ENCODE measurements at regions not wholly inside any gene's neighbourhood (a gene's known extent, or its start where the extent isn't known, plus 50 kb on each side); places are given as distances from the start of the nearest gene placed in this dataset.

GRCh38 chr5:167304834-167305469 lies 986.5 kb upstream of the WWC1 start:
- Histone ChIP-seq H3K4me1 (ENCODE audit: control insufficient read depth in 1 of 2, insufficient read depth in 2 of 2, low read length in 2 of 2) (no peaks in the 10 kb centered on the region), H3K27me3 (ENCODE audit: insufficient read depth, low read length) (no peaks in the 10 kb centered on the region), H3K4ac (ENCODE audit: low read depth, low read length) (no peak overlapping the region), H4K91ac (ENCODE audit: low read depth, low read length) (no peak overlapping the region), H3K79me2 (ENCODE audit: control insufficient read depth, insufficient read depth, low read length, poor library complexity) (no peaks in the 10 kb centered on the region), H2BK12ac (ENCODE audit: low read length) (no peak overlapping the region), H3K9me3 (ENCODE audit: insufficient read depth, low read depth, low read length) (no peaks in the 10 kb centered on the region), H2BK5ac (ENCODE audit: low read depth, low read length, poor library complexity) (no peak overlapping the region), H3K4me2 (ENCODE audit: low read length) (no peak overlapping the region), H3K4me3 (ENCODE audit: low read depth, low read length) (no peak overlapping the region), H2AK5ac (ENCODE audit: low read length) (no peak overlapping the region), H3K9ac (ENCODE audit: low read length) (no peak overlapping the region), H3K79me1 (ENCODE audit: low read length) (no peaks in the 10 kb centered on the region), H3K36me3 (ENCODE audit: control insufficient read depth in 1 of 2, insufficient read depth in 2 of 2, low read length in 2 of 2) (no peaks in the 10 kb centered on the region), H3K27ac (ENCODE audit: low read depth, low read length) (no peak overlapping the region), H4K8ac (ENCODE audit: low read depth, low read length) (no peak overlapping the region), H2AFZ (ENCODE audit: insufficient read depth, low read length, poor library complexity) (no peak overlapping the region), H4K12ac (ENCODE audit: low read depth, low read length) (no peak overlapping the region), H3K14ac (ENCODE audit: low read length) (no peak overlapping the region), H2BK120ac (ENCODE audit: insufficient read depth, low read length, poor library complexity) (no peak overlapping the region), H3K18ac (ENCODE audit: low read length) (no peak overlapping the region), H3K23ac (ENCODE audit: low read length) (no peak overlapping the region)
- WGBS (ENCODE audit: extremely low coverage, insufficient coverage, insufficient read length) = no CpG with 5 or more reads among the region's 6 CpGs
- no peak for DNase-seq

GRCh38 chr5:167305591-167306213 lies 985.7 kb upstream of the WWC1 start:
- Histone ChIP-seq H4K12ac (ENCODE audit: low read depth, low read length) (no peak overlapping the region), H3K4me2 (ENCODE audit: low read length) (no peak overlapping the region), H3K9me3 (ENCODE audit: insufficient read depth, low read depth, low read length) (no peaks in the 10 kb centered on the region), H2BK12ac (ENCODE audit: low read length) (no peak overlapping the region), H4K91ac (ENCODE audit: low read depth, low read length) (no peak overlapping the region), H3K79me2 (ENCODE audit: control insufficient read depth, insufficient read depth, low read length, poor library complexity) (no peaks in the 10 kb centered on the region), H4K8ac (ENCODE audit: low read depth, low read length) (no peak overlapping the region), H3K4me3 (ENCODE audit: low read depth, low read length) (no peak overlapping the region), H2AFZ (ENCODE audit: insufficient read depth, low read length, poor library complexity) (no peak overlapping the region), H3K4ac (ENCODE audit: low read depth, low read length) (no peak overlapping the region), H3K27me3 (ENCODE audit: insufficient read depth, low read length) (no peaks in the 10 kb centered on the region), H2BK120ac (ENCODE audit: insufficient read depth, low read length, poor library complexity) (no peak overlapping the region), H3K23ac (ENCODE audit: low read length) (no peak overlapping the region), H2AK5ac (ENCODE audit: low read length) (no peak overlapping the region), H3K27ac (ENCODE audit: low read depth, low read length) (no peak overlapping the region), H3K4me1 (ENCODE audit: control insufficient read depth in 1 of 2, insufficient read depth in 2 of 2, low read length in 2 of 2) (no peaks in the 10 kb centered on the region), H3K9ac (ENCODE audit: low read length) (no peak overlapping the region), H3K79me1 (ENCODE audit: low read length) (no peaks in the 10 kb centered on the region), H2BK5ac (ENCODE audit: low read depth, low read length, poor library complexity) (no peak overlapping the region), H3K14ac (ENCODE audit: low read length) (no peak overlapping the region), H3K18ac (ENCODE audit: low read length) (no peak overlapping the region), H3K36me3 (ENCODE audit: control insufficient read depth in 1 of 2, insufficient read depth in 2 of 2, low read length in 2 of 2) (no peaks in the 10 kb centered on the region)
- no CpG with 5 or more reads among the region's 9 CpGs for WGBS (ENCODE audit: extremely low coverage, insufficient coverage, insufficient read length)
- no peak for DNase-seq

GRCh38 chr5:167307042-167307441 lies 984.4 kb upstream of the WWC1 start:
- H4K91ac ChIP-seq (ENCODE audit: low read depth, low read length) = no peak overlapping the region
- no peak for DNase-seq
- no peak overlapping the region for H2AFZ ChIP-seq (ENCODE audit: insufficient read depth, low read length, poor library complexity)
- no peaks in the 10 kb centered on the region for H3K4me1 ChIP-seq (ENCODE audit: control insufficient read depth in 1 of 2, insufficient read depth in 2 of 2, low read length in 2 of 2)
- H3K36me3 ChIP-seq (ENCODE audit: control insufficient read depth in 1 of 2, insufficient read depth in 2 of 2, low read length in 2 of 2) = no peaks in the 10 kb centered on the region
- WGBS (ENCODE audit: extremely low coverage, insufficient coverage, insufficient read length) = no CpG with 5 or more reads among the region's 4 CpGs
- no peak overlapping the region for H3K23ac ChIP-seq (ENCODE audit: low read length)
- H3K4me3 ChIP-seq (ENCODE audit: low read depth, low read length) = no peak overlapping the region
- no peaks in the 10 kb centered on the region for H3K79me2 ChIP-seq (ENCODE audit: control insufficient read depth, insufficient read depth, low read length, poor library complexity)
- H3K27ac ChIP-seq (ENCODE audit: low read depth, low read length) = no peak overlapping the region
- no peak overlapping the region for H4K12ac ChIP-seq (ENCODE audit: low read depth, low read length)
- H3K18ac ChIP-seq (ENCODE audit: low read length) = no peak overlapping the region
- H3K4ac ChIP-seq (ENCODE audit: low read depth, low read length) = no peak overlapping the region
- no peak overlapping the region for H3K9ac ChIP-seq (ENCODE audit: low read length)
- H3K9me3 ChIP-seq (ENCODE audit: insufficient read depth, low read depth, low read length) = no peaks in the 10 kb centered on the region
- H3K4me2 ChIP-seq (ENCODE audit: low read length) = no peak overlapping the region
- no peaks in the 10 kb centered on the region for H3K79me1 ChIP-seq (ENCODE audit: low read length)
- no peak overlapping the region for H3K14ac ChIP-seq (ENCODE audit: low read length)
- H2AK5ac ChIP-seq (ENCODE audit: low read length) = no peak overlapping the region
- no peak overlapping the region for H4K8ac ChIP-seq (ENCODE audit: low read depth, low read length)
- no peak overlapping the region for H2BK120ac ChIP-seq (ENCODE audit: insufficient read depth, low read length, poor library complexity)
- no peaks in the 10 kb centered on the region for H3K27me3 ChIP-seq (ENCODE audit: insufficient read depth, low read length)
- H2BK5ac ChIP-seq (ENCODE audit: low read depth, low read length, poor library complexity) = no peak overlapping the region
- no peak overlapping the region for H2BK12ac ChIP-seq (ENCODE audit: low read length)

DNA sequence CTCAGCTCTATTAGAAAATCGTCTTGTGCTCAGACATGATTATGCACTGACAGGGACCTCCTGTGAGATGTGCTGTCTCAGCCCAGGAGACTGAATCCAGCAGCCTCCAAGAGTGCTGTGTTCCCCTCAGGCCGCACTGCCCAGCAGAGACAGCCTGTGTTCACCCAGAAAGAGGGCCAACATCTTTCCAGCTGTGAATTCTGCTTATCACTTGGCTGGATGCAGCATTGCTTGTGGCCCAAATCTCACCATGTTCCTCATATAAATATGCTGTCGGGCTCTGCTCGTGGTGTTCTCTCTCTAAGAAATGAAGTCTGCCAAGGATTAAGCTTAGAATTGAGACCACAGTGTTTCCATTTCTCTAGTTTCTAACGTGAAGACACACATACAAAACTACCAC lies 983.0 kb upstream of the WWC1 start:
- no peak overlapping the region for H2AK5ac ChIP-seq (ENCODE audit: low read length)
- DNase-seq = no peak
- H3K79me2 ChIP-seq (ENCODE audit: control insufficient read depth, insufficient read depth, low read length, poor library complexity) = no peaks in the 10 kb centered on the region
- H3K4ac ChIP-seq (ENCODE audit: low read depth, low read length) = no peak overlapping the region
- H3K36me3 ChIP-seq (ENCODE audit: control insufficient read depth in 1 of 2, insufficient read depth in 2 of 2, low read length in 2 of 2) = no peaks in the 10 kb centered on the region
- no peaks in the 10 kb centered on the region for H3K79me1 ChIP-seq (ENCODE audit: low read length)
- H3K9me3 ChIP-seq (ENCODE audit: insufficient read depth, low read depth, low read length) = no peaks in the 10 kb centered on the region
- H3K27ac ChIP-seq (ENCODE audit: low read depth, low read length) = no peak overlapping the region
- no peak overlapping the region for H3K14ac ChIP-seq (ENCODE audit: low read length)
- H3K4me2 ChIP-seq (ENCODE audit: low read length) = no peak overlapping the region
- H3K27me3 ChIP-seq (ENCODE audit: insufficient read depth, low read length) = no peaks in the 10 kb centered on the region
- no peak overlapping the region for H3K23ac ChIP-seq (ENCODE audit: low read length)
- no peak overlapping the region for H2BK5ac ChIP-seq (ENCODE audit: low read depth, low read length, poor library complexity)
- H2BK12ac ChIP-seq (ENCODE audit: low read length) = no peak overlapping the region
- no peak overlapping the region for H3K18ac ChIP-seq (ENCODE audit: low read length)
- WGBS (ENCODE audit: extremely low coverage, insufficient coverage, insufficient read length) = no CpG with 5 or more reads among the region's 5 CpGs
- no peak overlapping the region for H2BK120ac ChIP-seq (ENCODE audit: insufficient read depth, low read length, poor library complexity)
- no peak overlapping the region for H4K91ac ChIP-seq (ENCODE audit: low read depth, low read length)
- no peak overlapping the region for H2AFZ ChIP-seq (ENCODE audit: insufficient read depth, low read length, poor library complexity)
- no peak overlapping the region for H3K4me3 ChIP-seq (ENCODE audit: low read depth, low read length)
- H3K9ac ChIP-seq (ENCODE audit: low read length) = no peak overlapping the region
- H4K8ac ChIP-seq (ENCODE audit: low read depth, low read length) = no peak overlapping the region
- H4K12ac ChIP-seq (ENCODE audit: low read depth, low read length) = no peak overlapping the region
- H3K4me1 ChIP-seq (ENCODE audit: control insufficient read depth in 1 of 2, insufficient read depth in 2 of 2, low read length in 2 of 2) = no peaks in the 10 kb centered on the region

Data from trophoblast cell (in vitro differentiated cells and primary cell).